ENCODE measurements at regions not wholly inside any gene's neighbourhood (a gene's known extent, or its start where the extent isn't known, plus 50 kb on each side); places are given as distances from the start of the nearest gene placed in this dataset.

- H3K4me3 ChIP-seq (ENCODE audit: low read depth, low read length), result no peak overlapping the region
- DNase-seq (ENCODE audit: low read depth, low spot score), result no peak
- no peaks in the 10 kb centered on the region for H3K27me3 ChIP-seq (ENCODE audit: control insufficient read depth, insufficient read depth, low read length)
- H3K27ac ChIP-seq (ENCODE audit: low read depth, low read length), result no peak overlapping the region
- TF ChIP-seq CTCF (IDR thresholded peaks at IDR 0.05; ENCODE audit: low read depth, low read length), result no peak
- H3K9me3 ChIP-seq (ENCODE audit: control insufficient read depth, insufficient read depth, low read length), result no peaks in the 10 kb centered on the region
- POLR2A ChIA-PET, result no interaction called here
- CTCF ChIA-PET, result no interaction called here
These were observed 136.5 kb upstream of the AGBL1 start for GRCh38 chr15:85943151-85943550.

- Histone ChIP-seq H3K9me3 (ENCODE audit: control insufficient read depth, insufficient read depth, low read length) (no peaks in the 10 kb centered on the region), H3K27ac (ENCODE audit: low read depth, low read length) (no peak overlapping the region), H3K4me3 (ENCODE audit: low read depth, low read length) (no peak overlapping the region), H3K27me3 (ENCODE audit: control insufficient read depth, insufficient read depth, low read length) (no peaks in the 10 kb centered on the region)
- ChIA-PET POLR2A (no interaction called here), CTCF (no interaction called here)
- DNase-seq (ENCODE audit: low read depth, low spot score), result no peak
- TF ChIP-seq CTCF (IDR thresholded peaks at IDR 0.05; ENCODE audit: low read depth, low read length), result no peak
These were observed 135.9 kb upstream of the AGBL1 start for GRCh38 chr15:85943791-85944190.

- Histone ChIP-seq H3K9me3 (ENCODE audit: control insufficient read depth, insufficient read depth, low read length) (no peaks in the 10 kb centered on the region), H3K27me3 (ENCODE audit: control insufficient read depth, insufficient read depth, low read length) (no peaks in the 10 kb centered on the region), H3K4me3 (ENCODE audit: low read depth, low read length) (no peak overlapping the region), H3K27ac (ENCODE audit: low read depth, low read length) (no peak overlapping the region)
- DNase-seq (ENCODE audit: low read depth, low spot score), result no peak
- POLR2A ChIA-PET, result no interaction called here
- no peak for TF ChIP-seq CTCF (IDR thresholded peaks at IDR 0.05; ENCODE audit: low read depth, low read length)
- CTCF ChIA-PET, result no interaction called here
These were observed 132.7 kb upstream of the AGBL1 start for GRCh38 chr15:85947021-85947420.

- no peaks in the 10 kb centered on the region for H3K27me3 ChIP-seq (ENCODE audit: control insufficient read depth, insufficient read depth, low read length)
- ChIA-PET CTCF (no interaction called here), POLR2A (no interaction called here)
These were observed 131.7 kb upstream of the AGBL1 start for GRCh38 chr15:85947936-85948335.

GRCh38 chr15:85950101-85950500 lies 129.6 kb upstream of the AGBL1 start:
- ChIA-PET CTCF (no interaction called here), POLR2A (no interaction called here)
- no peaks in the 10 kb centered on the region for H3K9me3 ChIP-seq (ENCODE audit: control insufficient read depth, insufficient read depth, low read length)
- H3K27ac ChIP-seq (ENCODE audit: low read depth, low read length), result no peak overlapping the region
- DNase-seq (ENCODE audit: low read depth, low spot score), result no peak
- no peaks in the 10 kb centered on the region for H3K27me3 ChIP-seq (ENCODE audit: control insufficient read depth, insufficient read depth, low read length)
- H3K4me3 ChIP-seq (ENCODE audit: low read depth, low read length), result no peak overlapping the region
- TF ChIP-seq CTCF (IDR thresholded peaks at IDR 0.05; ENCODE audit: low read depth, low read length), result no peak

More at GRCh38 chr15:85947936-85948335, 131.7 kb upstream of the AGBL1 start:
- Histone ChIP-seq H3K27ac (ENCODE audit: low read depth, low read length) (no peak overlapping the region), H3K9me3 (ENCODE audit: control insufficient read depth, insufficient read depth, low read length) (no peaks in the 10 kb centered on the region), H3K4me3 (ENCODE audit: low read depth, low read length) (no peak overlapping the region)
- no peak for TF ChIP-seq CTCF (IDR thresholded peaks at IDR 0.05; ENCODE audit: low read depth, low read length)
- DNase-seq (ENCODE audit: low read depth, low spot score), result no peak

All from AG04450 (cell line).